Activated CD4-positive, alpha-beta T cell treated with anti-CD3 and anti-CD28 coated beads for 48 hours (primary cell): ENCODE measurements at regions not wholly inside any gene's neighbourhood (a gene's known extent, or its start where the extent isn't known, plus 50 kb on each side); places are given as distances from the start of the nearest gene placed in this dataset.
"Not testable (repeated sequence)": the region's sequence is repeated elsewhere in the genome, so short reads cannot be mapped to it uniquely, and the experiment has no call there.

Experiments used
- DNase-seq: peaks from one replicate; pipeline ENCODE4 v3.0.0-alpha.2; 2020

DNA sequence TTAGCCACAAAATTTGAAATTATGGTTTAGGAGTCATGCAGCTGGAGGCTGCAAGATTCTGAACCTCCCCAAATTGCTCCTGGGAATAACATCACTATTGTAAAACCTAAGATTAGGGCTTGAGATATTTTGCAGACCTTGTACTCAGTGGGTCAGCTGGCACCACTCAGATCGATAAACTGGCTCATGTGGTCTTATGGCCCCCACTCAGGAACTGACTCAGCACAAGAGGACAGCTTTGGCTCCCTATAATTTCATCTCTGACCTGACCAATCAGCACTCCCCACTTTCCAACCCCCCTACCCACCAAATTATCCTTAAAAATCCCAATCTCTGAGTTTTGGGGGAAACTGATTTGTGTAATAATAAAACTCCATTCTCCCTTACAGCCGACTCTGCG is 161.6 kb downstream of the BRMS1L start:
- DNase-seq: no peak

DNA sequence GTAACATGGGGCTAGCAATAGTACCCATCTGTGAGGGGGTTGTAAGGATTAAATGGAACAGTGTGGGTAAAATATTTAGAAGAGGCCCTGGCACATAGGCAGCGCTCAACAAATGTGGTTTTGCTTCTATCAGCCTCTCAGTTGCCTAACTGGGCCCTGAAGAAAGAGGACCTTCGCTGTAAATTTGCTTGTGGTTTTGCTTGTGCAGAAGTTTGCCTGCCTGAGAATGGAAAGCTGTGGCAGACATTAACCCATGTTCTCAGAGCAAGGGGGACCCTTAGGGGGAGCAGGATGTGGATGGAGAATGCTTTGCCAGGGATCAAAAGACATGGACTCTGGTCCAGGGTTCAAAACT is 160.1 kb downstream of the BRMS1L start:
- no peak for DNase-seq

DNA sequence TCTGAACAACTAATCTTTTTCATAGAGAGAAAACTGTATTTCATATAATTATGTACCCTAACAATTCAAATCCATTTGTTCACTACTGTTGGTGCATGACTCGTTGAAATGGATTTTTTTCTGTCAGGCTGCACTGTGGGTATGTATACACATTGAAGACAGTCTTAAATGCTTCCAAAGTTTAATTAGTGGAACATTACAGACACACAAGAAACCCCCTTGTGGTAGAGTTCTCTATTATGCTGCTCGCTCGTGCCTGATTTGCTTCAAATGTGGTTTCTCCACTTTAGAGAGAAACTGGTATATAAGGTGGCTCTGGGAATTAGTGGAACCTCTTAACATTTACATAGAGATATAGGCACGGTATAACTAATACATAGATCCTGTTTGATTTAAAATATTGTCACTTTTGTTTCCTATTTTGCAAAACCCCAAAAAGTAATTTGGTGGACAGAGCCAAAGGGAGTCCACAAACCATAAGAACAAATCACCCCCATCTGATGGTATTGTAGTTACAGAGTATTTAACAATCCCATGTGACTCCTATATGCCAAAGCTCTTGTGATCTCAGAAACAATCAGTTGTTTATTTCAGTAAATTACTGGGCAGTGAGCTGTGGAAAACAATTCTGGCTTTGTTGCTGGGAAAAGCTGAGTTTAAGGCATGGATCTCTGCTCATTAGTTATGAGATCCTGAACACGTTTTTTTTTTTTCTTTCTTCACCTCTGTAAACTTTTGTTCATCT is 159.5 kb downstream of the BRMS1L start:
- no peak for DNase-seq

DNA sequence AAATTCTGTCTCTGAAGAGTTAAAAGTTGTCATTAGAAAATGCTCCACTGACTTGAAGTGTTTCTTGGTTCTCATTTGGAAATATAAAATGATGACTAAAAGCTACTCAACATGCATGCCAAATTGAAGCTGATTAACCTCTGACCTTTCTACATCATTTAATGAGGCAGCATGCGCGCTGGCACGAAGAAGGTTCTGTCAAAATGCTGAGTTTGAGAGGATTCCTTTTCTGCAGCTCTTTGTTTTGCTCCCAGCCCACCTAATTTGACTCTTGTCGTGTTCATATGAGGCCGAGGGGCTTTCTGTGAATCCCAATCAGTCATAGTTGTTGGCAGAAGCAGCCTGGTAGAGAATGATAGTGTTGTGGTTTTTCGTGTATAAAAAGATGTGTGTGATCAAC is 153.4 kb downstream of the BRMS1L start:
- no peak for DNase-seq

DNA sequence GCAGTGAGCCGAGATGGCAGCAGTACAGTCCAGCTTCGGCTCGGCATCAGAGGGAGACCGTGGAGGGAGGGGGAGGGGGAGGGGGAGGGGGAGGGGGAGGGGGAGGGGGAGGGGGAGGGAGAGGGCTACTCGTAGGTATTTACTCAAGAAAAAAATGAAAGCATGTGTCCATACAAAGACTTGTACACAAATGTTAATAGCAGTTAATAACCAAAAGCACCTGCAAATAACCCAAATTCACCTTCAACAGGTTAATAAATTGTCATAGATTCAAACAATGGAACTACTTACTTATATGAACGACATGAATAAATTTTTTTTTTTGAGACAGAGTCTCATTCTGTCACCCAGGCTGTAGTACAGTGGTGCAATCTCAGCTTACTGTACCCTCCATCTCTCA is 152.4 kb downstream of the BRMS1L start:
- no peak for DNase-seq

DNA sequence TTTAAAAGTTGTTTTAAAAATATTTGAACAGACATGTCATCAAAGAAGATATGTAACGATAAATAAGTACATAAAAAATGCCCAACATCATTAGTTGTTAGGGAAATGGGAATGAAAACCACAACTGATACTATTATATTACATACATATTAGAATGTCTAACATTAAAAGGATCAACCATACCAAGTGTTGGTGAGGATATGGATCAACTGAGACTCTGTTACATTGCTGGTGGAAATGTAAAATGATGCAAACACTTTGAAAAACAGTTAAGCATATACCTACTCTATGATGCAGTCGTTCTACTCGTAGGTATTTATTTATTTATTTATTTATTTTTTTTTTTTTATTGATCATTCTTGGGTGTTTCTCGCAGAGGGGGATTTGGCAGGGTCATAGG is 149.7 kb downstream of the BRMS1L start:
- DNase-seq: no peak

DNA sequence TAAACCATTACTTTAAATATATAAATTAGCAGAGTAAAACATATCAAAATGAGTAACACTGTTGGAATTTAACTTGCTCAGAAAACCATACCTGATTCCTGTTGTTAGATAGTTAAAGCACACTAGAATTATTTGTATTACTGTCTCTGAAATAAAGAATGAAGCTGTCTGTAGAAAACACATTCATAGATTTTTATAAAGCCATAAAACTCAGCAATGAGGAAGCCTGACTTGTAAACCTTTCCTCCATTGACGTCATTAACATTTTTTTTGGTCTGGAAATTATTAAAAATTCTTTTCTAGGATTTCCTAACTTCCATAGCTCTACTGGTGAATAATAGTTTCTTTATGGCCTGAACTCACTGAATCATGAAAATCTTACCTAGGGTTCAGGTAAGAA is 147.6 kb downstream of the BRMS1L start:
- DNase-seq: no peak

DNA sequence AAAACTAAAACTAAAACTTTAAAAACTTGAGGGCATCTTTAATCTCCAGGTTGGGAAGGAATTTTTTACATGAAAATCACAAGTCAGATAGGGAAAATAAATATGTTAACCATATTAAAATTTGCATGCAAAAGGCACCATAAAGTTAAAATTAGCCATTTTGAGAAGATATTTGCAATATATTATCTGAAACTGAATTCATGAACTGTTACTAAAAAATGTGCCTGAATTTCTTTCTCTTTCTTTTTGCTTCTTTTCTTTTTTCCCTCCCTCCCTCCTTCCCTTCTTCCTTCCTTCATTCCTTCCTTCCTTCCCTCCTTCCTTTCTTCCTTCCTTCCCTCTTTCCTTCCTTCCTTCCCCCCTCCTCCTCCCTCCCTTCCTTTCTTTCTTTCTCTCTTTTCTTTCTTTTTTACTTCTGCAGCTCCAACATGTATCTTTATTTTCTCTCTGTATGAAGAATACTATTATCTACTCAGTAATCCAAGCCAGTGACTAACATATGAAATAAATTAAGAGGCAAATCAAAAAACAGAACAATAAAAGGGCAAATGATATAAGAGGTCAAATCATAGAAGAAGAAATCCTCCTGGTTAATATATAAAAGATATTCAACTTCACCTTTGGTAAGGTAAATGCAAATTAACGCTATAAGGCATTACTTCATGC is 146.0 kb downstream of the BRMS1L start:
- DNase-seq: no peak

DNA sequence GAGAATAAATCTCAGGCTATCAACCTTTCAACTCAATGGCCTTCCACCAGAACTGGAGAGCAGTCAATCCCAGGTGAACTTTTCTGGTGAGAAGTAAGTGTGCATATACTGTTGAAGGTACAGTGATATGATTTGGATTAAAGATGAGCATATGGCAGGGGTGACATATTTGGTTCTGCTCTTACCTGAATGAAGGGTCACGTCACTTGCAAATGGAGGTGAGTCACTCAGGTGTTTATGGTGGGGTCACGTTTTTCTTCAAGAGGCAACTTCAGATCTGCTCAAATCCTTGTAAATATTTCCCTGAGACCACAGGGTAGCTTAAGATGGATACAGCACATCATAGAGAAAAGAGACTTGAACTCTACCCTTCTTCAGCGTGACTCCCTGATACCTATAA is 143.2 kb downstream of the BRMS1L start:
- DNase-seq: no peak

DNA sequence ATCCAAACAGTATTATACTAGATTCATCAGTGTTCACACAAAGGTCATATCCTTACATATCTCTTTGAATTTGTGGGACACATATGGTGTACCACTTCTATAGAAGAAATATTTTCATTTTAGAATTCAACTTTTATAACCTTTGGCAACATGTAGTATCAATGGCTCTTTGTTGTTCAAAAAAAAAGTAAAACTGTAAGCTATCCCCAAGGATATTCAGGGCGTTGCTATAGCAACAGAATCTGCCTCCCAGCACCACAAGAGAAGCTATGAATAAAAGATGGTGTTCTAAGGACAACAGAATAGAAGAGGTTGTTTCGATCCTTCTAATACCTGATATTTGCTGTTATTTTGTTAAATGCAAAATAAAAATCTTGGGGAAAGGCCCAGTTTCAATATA is 139.3 kb downstream of the BRMS1L start:
- no peak for DNase-seq

DNA sequence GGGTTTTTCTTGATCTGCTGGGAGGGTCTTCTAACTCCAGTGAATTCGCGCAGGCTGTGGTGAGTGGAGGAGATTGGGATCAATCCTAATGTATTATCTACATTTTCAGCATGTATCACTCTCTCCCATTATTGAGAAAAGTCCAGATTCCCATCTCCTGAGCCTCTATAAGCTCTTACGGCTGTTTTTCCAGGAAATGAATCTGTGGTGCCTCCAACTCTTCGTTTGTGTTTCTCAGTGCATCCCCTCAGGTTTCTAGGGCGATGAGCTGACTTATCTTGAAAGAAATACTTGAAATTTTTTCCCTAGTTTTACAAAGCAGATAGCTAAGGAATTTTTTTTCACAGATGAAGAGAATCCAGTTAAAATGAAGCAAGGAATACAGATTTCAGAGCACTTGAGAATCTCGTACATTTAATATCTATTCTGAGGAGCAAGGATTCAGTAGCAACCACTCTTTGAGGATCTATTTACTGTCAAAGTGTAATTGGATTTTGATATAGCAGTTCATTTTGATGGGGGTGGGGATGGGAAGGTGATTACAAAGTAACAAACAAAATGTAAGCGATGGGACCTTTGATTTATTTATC is 138.7 kb downstream of the BRMS1L start:
- no peak for DNase-seq

DNA sequence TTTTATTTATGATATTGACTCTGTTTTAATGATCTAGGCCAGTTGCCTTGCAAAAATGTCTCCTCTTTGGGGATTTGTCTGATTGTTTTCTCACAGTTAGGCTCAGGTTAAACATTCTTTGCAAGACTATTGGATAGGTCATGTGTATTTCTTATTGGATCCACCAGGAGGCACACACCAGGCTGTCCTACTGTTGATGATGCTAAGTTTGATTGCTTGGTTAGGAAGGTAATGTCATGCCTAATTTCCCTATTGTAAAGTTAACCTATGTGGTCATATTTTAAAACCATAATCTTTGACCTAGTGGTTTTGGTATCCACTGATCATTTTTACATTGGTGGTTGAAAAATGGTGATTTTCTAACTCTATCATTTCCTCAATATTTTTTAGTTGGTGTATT is 137.1 kb downstream of the BRMS1L start:
- no peak for DNase-seq

DNA sequence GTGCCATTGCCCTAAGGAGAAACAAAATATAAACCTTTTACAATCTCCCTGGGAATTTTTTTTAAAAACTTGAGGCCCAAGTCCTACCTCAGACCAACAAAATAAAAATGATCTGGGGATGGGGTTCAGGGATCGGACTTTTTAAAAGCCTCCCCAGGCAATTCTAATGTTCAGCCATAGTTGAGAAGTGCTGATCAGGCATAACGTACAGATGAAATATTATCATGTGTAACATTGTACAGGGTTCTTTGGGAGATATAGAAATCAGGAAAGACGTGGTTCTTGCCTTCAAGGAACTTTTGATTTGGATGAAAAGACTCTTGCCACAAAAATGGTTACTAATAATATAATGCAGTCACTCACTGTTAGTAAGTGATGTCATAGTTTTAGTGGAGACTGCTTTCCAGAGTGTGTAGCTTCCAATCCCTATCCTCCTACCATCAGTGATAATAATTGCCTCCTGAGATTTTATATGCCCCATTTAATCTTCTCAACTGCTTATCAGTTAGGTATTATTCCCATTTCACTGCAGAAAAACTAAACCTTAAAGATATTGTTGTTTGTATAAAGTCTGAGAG is 135.6 kb downstream of the BRMS1L start:
- DNase-seq: no peak

DNA sequence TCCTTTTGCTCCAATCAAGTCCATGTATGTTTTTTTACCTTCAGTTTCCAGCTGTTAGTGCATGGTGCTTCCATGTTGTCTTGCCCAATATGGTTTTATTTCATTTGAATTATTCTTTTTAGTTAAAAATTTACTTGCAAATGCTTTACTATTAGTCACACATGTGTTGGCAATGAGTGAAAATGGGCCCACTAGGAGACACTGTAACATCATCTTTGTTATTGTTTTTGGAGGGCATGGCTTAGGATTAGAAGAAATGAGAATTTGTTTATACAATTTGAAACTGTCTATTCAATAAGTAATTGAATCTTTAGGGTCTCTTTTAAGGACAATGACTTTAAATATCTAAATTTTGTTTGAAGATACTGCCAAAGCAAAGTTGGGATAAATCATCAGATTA is 133.7 kb downstream of the BRMS1L start:
- no peak for DNase-seq

DNA sequence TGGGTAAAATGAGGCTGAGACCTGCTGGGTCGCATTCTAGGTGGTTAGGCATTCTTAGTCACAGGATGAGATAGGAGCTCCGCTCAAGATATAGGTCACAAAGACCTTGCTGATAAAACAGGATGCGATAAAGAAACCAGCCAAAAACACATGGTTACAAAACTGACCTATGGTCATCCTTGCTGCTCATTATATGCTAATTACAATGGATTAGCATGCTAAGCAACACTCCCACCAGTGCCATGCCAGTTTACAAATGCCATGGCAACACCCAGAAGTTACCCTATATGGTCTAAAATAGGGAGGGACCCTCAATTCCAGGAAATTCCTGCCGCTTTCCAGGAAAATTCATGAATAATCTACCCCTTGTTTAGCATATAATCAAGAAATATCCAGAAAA is 132.4 kb downstream of the BRMS1L start:
- DNase-seq: no peak

DNA sequence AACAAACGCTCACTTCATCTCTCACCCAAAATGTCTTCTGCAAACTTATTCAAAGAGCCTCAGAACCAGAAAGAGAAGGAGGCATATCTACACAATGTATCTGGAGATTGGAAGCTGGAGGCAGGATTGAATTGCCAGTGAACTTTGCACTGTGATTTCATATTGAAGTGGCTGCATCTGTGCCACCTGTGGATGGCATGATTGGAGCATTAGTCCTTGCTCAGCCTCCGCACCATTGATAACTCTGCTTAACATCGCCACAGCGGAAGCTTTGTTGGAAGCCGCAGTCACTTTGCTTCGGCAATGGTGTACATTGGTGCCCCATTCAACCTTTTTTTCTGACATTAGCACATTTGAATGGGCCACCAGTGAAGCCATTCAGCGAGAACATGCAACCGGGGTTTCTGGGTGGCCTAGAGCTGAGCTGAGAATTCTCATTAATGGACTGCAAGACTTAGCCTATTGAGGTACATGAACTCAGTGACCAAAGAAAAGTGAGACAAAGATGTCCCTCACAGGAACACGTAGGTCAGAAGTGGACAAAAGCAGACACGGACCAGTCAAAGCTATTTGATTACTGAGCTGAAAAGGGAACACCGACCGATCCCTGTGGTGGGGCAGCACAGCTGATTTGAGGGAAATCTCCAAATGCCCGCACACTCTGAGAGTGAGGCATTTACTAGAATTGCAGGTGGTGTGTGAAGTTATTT is 130.4 kb downstream of the BRMS1L start:
- DNase-seq: no peak

DNA sequence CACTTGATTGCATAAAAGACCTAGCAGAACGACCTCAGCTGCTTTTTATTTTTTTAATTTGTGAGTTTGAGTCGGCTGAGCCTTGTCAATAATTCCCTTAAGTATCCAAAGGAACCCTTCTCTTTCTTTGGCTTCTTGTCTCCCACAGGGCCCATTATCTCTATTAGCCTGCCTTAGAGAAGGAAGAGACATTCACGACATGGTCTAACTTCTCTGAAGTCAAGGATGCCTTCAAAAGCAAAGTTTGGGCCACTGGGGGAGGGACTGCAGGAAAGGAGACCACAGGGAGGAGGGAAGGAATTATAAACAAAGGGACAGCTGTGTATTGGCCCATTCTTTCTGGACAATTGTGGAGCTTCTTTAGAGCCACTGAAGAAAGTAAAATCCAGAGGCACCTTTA is 126.4 kb downstream of the BRMS1L start:
- no peak for DNase-seq

DNA sequence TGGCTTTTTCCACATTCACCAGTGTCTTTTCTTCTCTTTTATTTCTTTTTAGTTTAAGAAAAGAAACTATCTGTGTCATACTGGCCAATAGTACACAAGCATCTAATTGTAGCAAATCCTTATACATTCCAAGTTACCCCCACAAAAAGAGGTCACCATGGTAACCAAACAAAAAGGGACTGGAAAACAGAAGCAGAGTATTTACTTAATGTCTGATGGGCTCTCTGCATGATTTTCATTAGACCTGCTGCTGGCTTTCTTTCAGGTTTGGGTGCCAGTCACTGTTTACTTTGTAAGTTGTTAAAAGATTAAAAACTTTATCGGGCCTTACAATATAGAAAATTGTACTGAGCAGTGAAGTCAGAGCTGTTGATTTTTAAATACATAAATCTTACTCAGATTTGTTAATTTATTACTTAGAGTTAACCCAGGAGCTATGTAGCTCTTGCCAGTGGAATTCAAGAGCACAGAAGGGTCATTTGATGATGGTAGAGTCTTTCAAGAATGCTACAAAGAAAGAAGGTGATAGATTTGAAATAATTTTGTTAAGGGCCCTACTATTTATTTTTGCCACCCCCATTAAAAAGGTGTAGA is 123.9 kb downstream of the BRMS1L start:
- DNase-seq: no peak

DNA sequence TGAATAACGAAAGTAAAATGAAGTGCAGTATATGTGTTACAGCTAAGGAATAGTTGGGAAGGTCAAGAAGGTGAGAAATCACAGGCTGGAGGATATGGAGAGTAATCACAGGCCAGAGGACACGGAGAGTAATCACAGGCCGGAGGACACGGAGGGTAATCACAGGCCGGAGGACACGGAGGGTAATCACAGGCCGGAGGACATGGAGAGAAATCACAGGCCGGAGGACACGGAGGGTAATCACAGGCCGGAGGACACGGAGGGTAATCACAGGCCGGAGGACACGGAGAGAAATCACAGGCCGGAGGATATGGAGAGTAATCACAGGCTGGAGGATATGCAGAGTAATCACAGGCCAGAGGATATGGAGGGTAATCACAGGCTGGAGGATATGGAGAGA is 121.8 kb downstream of the BRMS1L start:
- DNase-seq: not testable (repeated sequence)

DNA sequence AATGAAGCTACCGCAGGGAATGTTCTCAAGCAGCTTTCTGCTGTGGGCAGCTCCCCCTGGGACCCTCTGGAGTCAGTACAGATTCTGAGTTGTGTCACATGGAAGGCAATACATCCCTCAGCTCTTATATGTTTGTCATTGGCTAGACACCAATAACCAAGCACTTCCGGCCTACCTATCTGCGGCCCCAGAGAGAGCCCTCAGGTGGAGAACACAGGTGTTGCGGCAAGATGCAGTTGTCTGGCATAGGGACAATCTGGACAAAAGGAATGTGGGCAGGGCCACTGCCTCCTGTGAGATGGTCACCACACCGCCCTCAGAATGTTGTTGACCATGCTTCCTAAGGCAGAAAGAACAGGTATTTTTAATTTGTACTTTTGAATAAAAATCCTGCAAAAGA is 118.7 kb downstream of the BRMS1L start:
- peak; percentile 34 for DNase-seq

DNA sequence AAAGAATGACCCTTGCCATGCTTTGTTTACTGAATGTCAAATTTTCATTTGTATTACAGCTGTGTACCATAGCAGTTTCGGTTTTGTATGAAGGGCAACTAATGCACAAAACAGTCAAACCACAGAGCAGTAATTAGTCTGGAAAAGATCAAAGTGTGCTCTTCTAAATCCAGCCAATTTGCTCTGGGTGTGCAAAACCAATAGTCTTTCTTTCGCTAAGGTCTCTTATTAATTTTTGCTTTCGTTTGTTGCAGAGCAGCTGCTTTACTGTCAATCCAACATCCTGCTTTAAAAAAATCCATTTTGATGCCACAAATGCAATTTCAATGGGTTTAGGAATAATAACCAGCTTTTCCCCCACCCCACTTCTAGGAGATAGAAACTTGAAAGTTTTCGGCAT is 114.2 kb downstream of the BRMS1L start:
- DNase-seq: no peak

DNA sequence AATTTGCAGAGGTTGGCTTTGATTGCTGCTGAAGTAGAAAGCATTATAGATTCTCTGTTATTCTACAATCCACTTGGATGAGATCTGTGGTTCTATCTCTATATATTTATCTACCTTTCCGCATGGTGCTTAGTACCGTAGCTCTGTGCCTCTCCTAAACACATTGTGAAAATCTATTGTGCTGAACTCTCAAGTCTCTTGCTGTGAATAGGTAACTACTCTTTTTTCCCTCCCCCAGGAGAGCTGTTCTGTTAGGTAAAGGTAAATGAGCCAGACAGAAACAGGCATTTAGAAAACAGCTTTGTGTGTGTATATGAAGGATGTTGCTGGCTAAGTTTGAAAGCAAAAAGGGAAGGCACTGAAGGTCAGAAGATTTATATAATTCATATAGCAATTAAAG is 112.6 kb downstream of the BRMS1L start:
- no peak for DNase-seq

DNA sequence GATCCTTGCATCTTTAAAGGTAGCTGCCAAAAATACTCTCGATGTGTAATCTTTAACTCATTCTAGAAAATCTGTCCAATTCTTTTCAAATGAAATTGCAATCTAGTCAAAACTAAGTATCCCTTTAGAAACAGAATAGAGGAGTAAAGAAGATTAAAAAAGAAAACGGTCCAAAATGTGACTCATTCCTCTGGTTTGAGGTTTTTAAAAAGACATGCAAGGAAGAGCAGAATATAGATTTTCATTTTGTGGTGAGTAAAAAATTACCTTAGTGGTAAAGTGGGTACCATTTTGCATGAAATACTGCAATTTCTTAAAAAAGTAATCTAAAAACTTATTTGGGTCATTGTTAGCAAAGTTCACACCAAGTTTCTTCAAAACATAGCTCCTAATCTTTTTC is 108.4 kb downstream of the BRMS1L start:
- DNase-seq: no peak
